ENCODE measurements at regions not wholly inside any gene's neighbourhood (a gene's known extent, or its start where the extent isn't known, plus 50 kb on each side); places are given as distances from the start of the nearest gene placed in this dataset.
"Not testable (repeated sequence)": the region's sequence is repeated elsewhere in the genome, so short reads cannot be mapped to it uniquely, and the experiment has no call there.

DNA sequence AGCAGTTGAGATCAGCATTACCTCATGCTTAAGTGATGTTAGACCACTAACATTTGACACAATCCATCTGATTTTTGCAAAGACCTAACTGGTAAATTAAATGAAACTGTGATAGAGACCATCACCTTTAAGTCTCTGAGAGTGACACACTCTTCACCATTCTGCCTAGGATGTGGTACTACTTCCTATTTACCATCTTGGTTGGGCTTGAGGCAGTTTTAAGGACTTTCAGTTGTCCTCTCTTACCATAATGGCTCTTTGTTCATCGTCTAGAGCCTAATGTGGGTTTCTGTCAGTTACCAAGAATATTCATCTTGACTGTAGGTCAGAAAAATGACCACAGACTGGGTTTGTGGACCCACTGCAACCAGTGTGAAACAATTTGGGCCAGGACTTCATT, 158.1 kb downstream of the CETN3 start:
- Mint-ChIP-seq H3K4me3 (no peak overlapping the region), H3K27me3 (no peaks in the 10 kb centered on the region), H3K36me3 (ENCODE audit: low read depth) (no peaks in the 10 kb centered on the region), H3K4me1 (ENCODE audit: low read depth) (no peaks in the 10 kb centered on the region), H3K27ac (no peak overlapping the region), H3K9me3 (no peaks in the 10 kb centered on the region)

DNA sequence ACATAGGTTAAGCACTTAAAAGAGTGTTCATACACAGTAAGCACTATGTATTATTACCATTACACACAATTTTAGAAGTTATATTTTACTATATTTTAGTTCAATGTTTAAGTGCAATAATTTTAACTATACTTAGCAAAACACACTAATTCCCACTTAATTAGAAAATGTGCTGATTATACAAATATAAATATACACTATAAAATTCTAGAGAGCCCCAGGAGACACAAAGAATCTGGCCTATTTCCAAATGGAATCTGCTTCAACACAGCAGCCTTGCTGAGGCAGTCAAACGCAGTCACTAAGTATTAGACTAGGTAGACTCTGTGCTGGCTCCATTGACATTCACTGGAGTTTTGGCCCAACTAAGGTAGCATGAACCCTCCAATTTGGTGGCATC, 160.9 kb downstream of the CETN3 start:
- H3K4me3 Mint-ChIP-seq = no peak overlapping the region
- no peak overlapping the region for H3K27ac Mint-ChIP-seq

DNA sequence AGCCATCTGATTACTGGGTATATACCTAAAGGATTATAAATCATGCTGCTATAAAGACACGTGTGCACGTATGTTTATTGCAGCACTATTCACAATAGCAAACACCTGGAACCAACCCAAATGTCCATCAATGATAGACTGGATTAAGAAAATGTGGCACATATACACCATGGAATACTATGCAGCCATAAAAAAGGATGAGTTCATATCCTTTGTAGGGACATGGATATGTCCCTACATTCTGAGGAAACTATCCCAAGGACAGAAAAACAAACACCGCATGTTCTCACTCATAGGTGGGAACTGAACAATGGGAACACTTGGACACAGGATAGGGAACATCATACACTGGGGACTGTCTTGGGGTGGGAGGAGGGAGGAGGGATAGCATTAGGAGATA, 165.7 kb downstream of the CETN3 start:
- H3K4me3 Mint-ChIP-seq; H3K27ac Mint-ChIP-seq; H3K27me3 Mint-ChIP-seq; H3K36me3 Mint-ChIP-seq (ENCODE audit: low read depth); H3K9me3 Mint-ChIP-seq; H3K4me1 Mint-ChIP-seq (ENCODE audit: low read depth): not testable (repeated sequence)

More for the DNA sequence above, 160.9 kb downstream of the CETN3 start:
- Mint-ChIP-seq H3K36me3 (ENCODE audit: low read depth) (no peaks in the 10 kb centered on the region), H3K4me1 (ENCODE audit: low read depth) (no peaks in the 10 kb centered on the region), H3K27me3 (no peaks in the 10 kb centered on the region), H3K9me3 (no peaks in the 10 kb centered on the region)

DNA sequence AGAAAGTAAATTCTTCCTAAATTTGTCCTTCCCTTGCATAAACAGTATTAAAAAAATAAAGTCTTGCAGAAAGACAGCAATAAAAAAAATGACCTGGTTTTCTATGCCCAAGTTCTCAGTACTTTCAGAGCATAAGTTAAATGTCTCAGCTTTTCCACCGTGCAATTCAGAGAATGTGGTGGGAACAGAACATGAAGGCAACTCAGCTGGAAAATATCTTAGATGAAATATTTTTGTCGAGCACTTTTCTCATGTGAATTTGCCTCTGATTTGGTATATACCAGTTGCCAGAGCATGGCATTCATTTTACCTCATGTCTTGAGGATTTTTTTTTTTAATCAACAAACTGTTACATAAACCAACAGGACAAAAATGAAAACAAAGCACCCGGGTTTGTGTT, 176.1 kb downstream of the CETN3 start:
- H3K4me3 Mint-ChIP-seq = no peak overlapping the region
- H3K36me3 Mint-ChIP-seq (ENCODE audit: low read depth) = no peaks in the 10 kb centered on the region
- no peaks in the 10 kb centered on the region for H3K4me1 Mint-ChIP-seq (ENCODE audit: low read depth)
- H3K27ac Mint-ChIP-seq = no peak overlapping the region
- H3K9me3 Mint-ChIP-seq = no peaks in the 10 kb centered on the region
- peaks cover 15% of the 10 kb centered on the region for H3K27me3 Mint-ChIP-seq

DNA sequence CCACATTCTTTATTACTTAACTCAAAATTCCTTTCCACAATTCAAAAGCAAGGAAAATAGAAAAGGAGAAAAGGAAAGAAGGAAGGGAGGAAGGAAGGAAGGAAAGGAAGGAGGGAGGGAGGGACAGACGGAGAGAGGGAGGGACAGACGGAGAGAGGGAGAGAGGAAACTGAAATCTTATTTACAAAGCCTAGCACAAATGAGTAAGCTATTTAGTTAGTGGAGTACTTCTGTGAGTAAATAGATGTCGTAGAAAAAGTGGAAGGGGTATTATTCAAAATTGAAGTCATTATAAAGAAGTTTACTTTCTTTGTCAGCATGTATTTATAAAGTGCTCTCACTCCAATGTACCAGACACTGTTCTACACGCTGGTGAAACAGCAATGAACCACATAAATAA, 177.9 kb downstream of the CETN3 start:
- no peak overlapping the region for H3K4me3 Mint-ChIP-seq
- no peak overlapping the region for H3K27ac Mint-ChIP-seq
- peaks cover 6% of the 10 kb centered on the region for H3K27me3 Mint-ChIP-seq
- H3K4me1 Mint-ChIP-seq (ENCODE audit: low read depth) = no peaks in the 10 kb centered on the region
- no peaks in the 10 kb centered on the region for H3K9me3 Mint-ChIP-seq
- no peaks in the 10 kb centered on the region for H3K36me3 Mint-ChIP-seq (ENCODE audit: low read depth)

DNA sequence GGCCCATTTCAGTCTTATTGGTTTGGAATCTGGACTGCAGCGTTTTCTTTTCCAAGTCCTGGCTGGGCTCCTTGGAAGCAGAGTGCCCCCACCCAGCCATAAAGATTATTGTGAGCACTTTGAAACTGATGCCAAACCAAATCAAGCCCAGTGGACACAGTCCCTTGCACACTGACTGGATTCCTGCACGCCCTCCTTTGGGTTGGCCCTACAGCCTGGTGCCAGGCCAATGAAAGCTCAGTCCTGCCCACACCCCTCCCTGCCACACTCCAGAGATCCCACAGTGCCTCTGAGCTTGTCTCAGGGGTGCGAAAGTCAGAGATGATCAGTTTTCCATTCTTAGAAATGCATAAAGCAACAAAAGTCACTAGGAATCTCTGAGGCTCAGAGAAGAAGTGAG, 181.9 kb downstream of the CETN3 start:
- Mint-ChIP-seq H3K36me3 (ENCODE audit: low read depth) (no peaks in the 10 kb centered on the region), H3K4me3 (no peak overlapping the region), H3K27ac (no peak overlapping the region)

DNA sequence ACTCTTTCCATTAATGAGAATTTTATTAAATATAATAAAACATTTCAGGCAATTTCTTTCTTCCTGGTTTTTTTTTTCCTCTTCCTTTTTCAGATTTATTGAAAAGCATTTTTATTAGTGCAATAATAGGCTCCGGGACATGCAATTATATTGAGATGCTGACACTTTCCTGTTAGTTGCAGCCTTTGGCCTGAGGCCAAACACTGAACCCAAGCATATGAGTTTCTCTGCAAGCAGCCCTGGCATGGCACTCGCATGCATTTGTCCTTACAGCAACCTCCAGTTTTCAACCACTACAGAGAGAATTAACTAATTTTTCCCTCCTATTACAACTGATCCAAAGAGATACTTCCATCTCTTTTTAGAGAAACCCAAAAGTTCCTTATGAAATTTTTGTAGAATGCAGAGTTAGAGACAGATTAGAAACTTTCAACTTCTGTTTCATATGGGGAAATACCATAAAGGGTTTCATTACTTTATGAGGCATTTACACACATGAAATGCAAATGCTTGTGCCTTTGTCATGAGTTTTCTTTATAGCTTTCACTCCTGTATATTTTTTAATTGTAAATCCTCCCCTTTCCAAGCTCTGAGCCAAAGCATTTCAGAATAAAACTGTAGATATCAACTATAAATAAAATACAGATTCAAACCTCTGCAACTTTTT, 183.0 kb downstream of the CETN3 start:
- Mint-ChIP-seq H3K4me3 (no peak overlapping the region), H3K27ac (no peak overlapping the region), H3K9me3 (no peaks in the 10 kb centered on the region), H3K4me1 (ENCODE audit: low read depth) (no peaks in the 10 kb centered on the region), H3K36me3 (ENCODE audit: low read depth) (no peaks in the 10 kb centered on the region), H3K27me3 (peaks cover 10% of the 10 kb centered on the region)

More for the DNA sequence above, 181.9 kb downstream of the CETN3 start:
- H3K9me3 Mint-ChIP-seq = no peaks in the 10 kb centered on the region
- H3K27me3 Mint-ChIP-seq = peaks cover 10% of the 10 kb centered on the region
- no peaks in the 10 kb centered on the region for H3K4me1 Mint-ChIP-seq (ENCODE audit: low read depth)

DNA sequence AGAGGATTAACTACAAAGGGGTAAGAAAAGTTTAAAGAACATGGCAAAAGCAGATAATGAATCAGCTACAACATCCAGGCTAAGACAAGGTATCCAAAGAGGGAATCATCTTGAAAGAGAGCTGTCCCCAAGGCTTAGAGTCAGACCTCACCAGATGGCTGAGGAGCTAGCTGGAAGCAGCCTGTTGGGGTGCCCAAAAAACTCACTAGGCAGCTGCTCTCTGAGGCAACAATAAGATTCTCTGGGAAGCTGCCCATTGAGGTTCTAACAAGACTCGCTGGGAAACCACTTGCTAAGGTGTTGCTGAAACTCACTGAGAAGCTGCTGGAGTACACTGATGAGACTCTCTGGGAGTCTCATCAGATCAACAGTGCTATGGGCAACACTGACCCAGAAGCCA, 185.2 kb downstream of the CETN3 start:
- H3K4me3 Mint-ChIP-seq = no peak overlapping the region
- H3K27me3 Mint-ChIP-seq = peaks cover 5% of the 10 kb centered on the region
- no peak overlapping the region for H3K27ac Mint-ChIP-seq
- H3K4me1 Mint-ChIP-seq (ENCODE audit: low read depth) = no peaks in the 10 kb centered on the region
- H3K9me3 Mint-ChIP-seq = no peaks in the 10 kb centered on the region
- H3K36me3 Mint-ChIP-seq (ENCODE audit: low read depth) = no peaks in the 10 kb centered on the region

DNA sequence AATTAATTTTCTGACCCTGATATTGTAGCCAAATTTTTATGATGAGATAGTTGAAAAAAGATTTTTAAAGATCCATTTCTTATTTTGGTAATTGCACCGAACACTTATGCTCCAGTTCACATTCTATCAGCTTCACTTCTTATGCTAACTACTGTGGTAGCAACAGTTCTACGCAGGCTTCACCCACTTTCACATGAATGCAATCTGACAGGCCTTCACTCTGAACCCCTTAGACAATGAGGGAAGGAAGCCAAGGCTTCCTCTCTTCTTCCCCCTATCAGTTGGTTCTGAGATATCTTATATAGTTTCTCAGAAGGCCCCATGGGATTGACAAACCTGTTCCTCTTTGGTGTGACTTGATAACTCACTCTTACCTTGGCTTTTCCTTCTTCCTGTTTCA, 185.8 kb downstream of the CETN3 start:
- Mint-ChIP-seq H3K9me3 (no peaks in the 10 kb centered on the region), H3K4me3 (no peak overlapping the region), H3K4me1 (ENCODE audit: low read depth) (no peaks in the 10 kb centered on the region), H3K27me3 (peaks cover 4% of the 10 kb centered on the region), H3K36me3 (ENCODE audit: low read depth) (no peaks in the 10 kb centered on the region), H3K27ac (no peak overlapping the region)

DNA sequence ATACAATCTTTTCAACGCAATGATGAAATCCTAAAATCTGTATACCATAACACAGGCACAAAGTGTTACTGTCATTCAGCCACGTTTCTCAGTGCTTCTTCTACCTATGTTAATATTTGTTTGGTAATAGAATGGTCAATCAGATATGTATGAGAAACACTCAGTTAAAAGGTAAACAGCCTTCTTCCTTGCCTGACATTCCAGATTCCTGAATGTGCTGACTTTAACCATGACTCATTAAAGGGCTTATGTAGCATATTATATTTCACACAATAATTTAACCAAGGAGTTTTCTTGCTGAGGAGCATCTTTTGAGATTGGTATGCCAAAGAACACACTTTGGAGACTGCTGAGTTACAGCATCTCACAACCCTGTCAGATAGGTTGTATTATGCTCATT, 187.6 kb downstream of the CETN3 start:
- no peak overlapping the region for H3K27ac Mint-ChIP-seq
- no peaks in the 10 kb centered on the region for H3K4me1 Mint-ChIP-seq (ENCODE audit: low read depth)
- H3K4me3 Mint-ChIP-seq = no peak overlapping the region
- peaks cover 4% of the 10 kb centered on the region for H3K27me3 Mint-ChIP-seq
- H3K36me3 Mint-ChIP-seq (ENCODE audit: low read depth) = no peaks in the 10 kb centered on the region
- H3K9me3 Mint-ChIP-seq = no peaks in the 10 kb centered on the region

DNA sequence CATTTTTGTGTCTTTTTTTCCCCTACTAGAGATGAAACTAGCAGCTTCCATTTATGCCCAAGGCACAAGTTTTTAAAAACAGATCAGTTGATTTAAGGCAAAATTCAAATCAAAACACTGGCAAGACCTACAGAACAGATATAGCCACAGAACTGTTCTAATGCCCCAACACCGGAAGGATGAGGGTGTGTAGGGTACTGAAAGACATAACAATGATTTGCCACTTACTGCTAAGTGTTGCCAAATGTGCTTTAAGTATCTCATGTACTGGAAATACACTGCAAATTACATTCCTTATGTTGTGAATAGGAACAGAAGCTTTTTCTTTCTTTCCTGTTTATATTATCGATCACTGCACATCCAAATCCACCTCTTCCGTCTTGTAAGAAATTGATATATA, 189.0 kb downstream of the CETN3 start:
- H3K27me3 Mint-ChIP-seq = peaks cover 4% of the 10 kb centered on the region
- H3K4me1 Mint-ChIP-seq (ENCODE audit: low read depth) = no peaks in the 10 kb centered on the region
- H3K9me3 Mint-ChIP-seq = no peaks in the 10 kb centered on the region
- H3K4me3 Mint-ChIP-seq = no peak overlapping the region
- no peak overlapping the region for H3K27ac Mint-ChIP-seq
- no peaks in the 10 kb centered on the region for H3K36me3 Mint-ChIP-seq (ENCODE audit: low read depth)

DNA sequence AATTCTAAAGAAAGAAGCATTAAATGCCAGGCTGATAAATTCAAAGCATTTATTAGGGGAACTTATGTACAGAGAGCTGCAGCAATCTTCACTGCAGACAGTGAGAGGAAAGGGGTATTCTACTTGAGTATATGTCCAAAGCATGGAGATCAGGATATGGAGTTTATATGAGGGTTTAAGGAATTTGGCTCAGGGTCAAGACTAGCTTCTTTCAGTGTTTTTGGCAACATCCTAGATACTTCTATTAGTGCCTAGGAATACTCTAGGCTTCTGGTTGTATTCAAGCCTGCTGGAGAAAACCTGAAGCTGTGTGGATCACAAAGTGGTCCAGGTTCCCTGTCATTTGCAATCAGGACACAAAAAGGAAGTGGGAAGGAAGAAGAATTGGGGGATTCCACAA, 194.6 kb downstream of the CETN3 start:
- Mint-ChIP-seq H3K9me3 (no peaks in the 10 kb centered on the region), H3K36me3 (ENCODE audit: low read depth) (no peaks in the 10 kb centered on the region)

DNA sequence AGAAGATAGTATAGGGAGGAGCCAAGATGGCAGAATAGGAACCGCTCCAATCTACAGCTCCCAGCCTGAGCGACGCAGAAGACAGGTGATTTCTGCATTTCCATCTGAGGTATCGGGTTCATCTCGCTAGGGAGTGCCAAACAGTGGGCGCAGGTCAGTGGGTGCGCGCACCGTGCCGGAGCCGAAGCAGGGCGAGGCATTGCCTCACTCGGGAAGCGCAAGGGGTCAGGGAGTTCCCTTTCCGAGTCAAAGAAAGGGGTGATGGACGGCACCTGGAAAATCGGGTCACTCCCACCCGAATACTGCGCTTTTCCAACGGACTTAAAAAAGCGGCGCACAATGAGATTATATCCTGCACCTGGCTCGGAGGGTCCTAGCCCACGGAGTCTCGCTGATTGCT, 201.2 kb downstream of the CETN3 start:
- not testable (repeated sequence) for H3K9me3 Mint-ChIP-seq; H3K4me3 Mint-ChIP-seq; H3K27me3 Mint-ChIP-seq; H3K36me3 Mint-ChIP-seq (ENCODE audit: low read depth); H3K27ac Mint-ChIP-seq; H3K4me1 Mint-ChIP-seq (ENCODE audit: low read depth)

More for the DNA sequence above, 194.6 kb downstream of the CETN3 start:
- Mint-ChIP-seq H3K4me1 (ENCODE audit: low read depth) (no peaks in the 10 kb centered on the region), H3K4me3 (no peak overlapping the region), H3K27ac (no peak overlapping the region), H3K27me3 (no peaks in the 10 kb centered on the region)

DNA sequence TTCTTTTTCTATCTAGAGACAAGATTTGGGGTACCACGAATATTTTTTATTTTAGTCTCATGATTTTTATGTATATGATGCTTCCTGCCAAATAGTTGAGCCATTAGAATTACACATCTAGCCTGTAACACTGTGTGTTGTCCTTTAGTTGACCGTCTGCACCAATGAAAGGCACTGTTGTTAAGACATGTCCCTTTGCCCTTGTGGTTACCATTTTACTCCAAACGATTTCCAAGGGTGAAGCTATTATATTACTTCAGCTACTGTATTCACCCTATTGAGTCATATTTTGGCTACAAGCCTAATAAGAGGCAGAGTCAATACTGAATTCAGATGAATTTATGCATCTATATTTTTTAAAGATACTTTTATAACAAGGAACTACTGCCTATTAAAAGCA, 207.6 kb downstream of the CETN3 start:
- peaks cover 6% of the 10 kb centered on the region for H3K9me3 Mint-ChIP-seq
- H3K36me3 Mint-ChIP-seq (ENCODE audit: low read depth) = no peaks in the 10 kb centered on the region
- no peak overlapping the region for H3K27ac Mint-ChIP-seq
- no peak overlapping the region for H3K4me3 Mint-ChIP-seq
- no peaks in the 10 kb centered on the region for H3K4me1 Mint-ChIP-seq (ENCODE audit: low read depth)
- H3K27me3 Mint-ChIP-seq = no peaks in the 10 kb centered on the region

DNA sequence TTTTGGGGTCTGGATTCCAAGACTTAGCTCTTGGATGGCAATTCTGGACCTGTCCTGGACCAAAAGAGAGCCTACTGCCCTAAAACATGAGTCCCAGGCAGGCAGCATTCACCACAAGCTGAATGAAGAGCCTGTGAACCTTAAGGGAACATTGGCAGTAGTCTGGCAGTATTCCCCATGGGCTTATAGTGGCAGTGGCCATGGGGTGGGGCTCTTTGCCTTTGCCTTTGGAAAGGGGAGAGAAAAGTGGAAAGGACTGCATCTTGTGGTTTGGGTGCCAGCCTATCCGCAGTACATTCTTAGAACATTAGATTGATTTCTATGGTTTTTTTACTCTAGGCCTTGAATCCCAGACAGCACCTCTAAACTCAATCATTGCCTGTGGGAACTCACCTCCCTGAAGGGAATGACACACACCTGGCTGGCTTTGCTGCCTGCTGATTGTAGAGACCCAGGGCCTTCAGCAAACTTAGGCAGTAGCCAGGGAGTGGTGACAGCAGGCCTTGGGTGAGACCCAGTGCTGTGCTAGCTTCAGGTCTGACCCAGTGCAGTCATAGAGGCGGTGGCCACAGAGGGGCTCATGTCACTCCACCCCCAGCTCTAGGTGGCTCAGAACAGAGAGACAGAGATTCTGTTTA, 216.3 kb downstream of the CETN3 start:
- Mint-ChIP-seq H3K4me3 (no peak overlapping the region), H3K4me1 (ENCODE audit: low read depth) (no peaks in the 10 kb centered on the region), H3K27ac (no peak overlapping the region), H3K36me3 (ENCODE audit: low read depth) (no peaks in the 10 kb centered on the region), H3K9me3 (no peaks in the 10 kb centered on the region), H3K27me3 (peaks cover 6% of the 10 kb centered on the region)
